ENCODE measurements at regions not wholly inside any gene's neighbourhood (a gene's known extent, or its start where the extent isn't known, plus 50 kb on each side); places are given as distances from the start of the nearest gene placed in this dataset.
"Not testable (repeated sequence)": the region's sequence is repeated elsewhere in the genome, so short reads cannot be mapped to it uniquely, and the experiment has no call there.

- DNase-seq (ENCODE audit: low spot score) = no peak
Measured at GRCh38 chr15:56811586-56811985, 78.3 kb upstream of the ZNF280D start.

GRCh38 chr15:56808160-56808559 is 74.9 kb upstream of the ZNF280D start:
- DNase-seq (ENCODE audit: low spot score) = no peak

- no peak for DNase-seq (ENCODE audit: low spot score)
Measured at GRCh38 chr15:56806148-56806536, 72.8 kb upstream of the ZNF280D start.

GRCh38 chr15:56805466-56806147 is 72.3 kb upstream of the ZNF280D start:
- peak; percentile 70 for DNase-seq (ENCODE audit: low spot score)

GRCh38 chr15:56804938-56805337 is 71.6 kb upstream of the ZNF280D start:
- DNase-seq (ENCODE audit: low spot score) = no peak

GRCh38 chr15:56804279-56804678 is 71.0 kb upstream of the ZNF280D start:
- no peak for DNase-seq (ENCODE audit: low spot score)

GRCh38 chr15:56802161-56802560 is 68.9 kb upstream of the ZNF280D start:
- no peak for DNase-seq (ENCODE audit: low spot score)

GRCh38 chr15:56798639-56799038 is 65.3 kb upstream of the ZNF280D start:
- DNase-seq (ENCODE audit: low spot score) = peak; percentile 58

- DNase-seq (ENCODE audit: low spot score) = no peak
Measured at GRCh38 chr15:56797720-56798275, 64.5 kb upstream of the ZNF280D start.

GRCh38 chr15:56795502-56795901 is 62.2 kb upstream of the ZNF280D start:
- no peak for DNase-seq (ENCODE audit: low spot score)

GRCh38 chr15:56794553-56795329 is 61.4 kb upstream of the ZNF280D start:
- DNase-seq (ENCODE audit: low spot score) = no peak

GRCh38 chr15:56794165-56794552 is 60.9 kb upstream of the ZNF280D start:
- DNase-seq (ENCODE audit: low spot score) = no peak

GRCh38 chr15:56792211-56792610 is 58.9 kb upstream of the ZNF280D start:
- no peak for DNase-seq (ENCODE audit: low spot score)

GRCh38 chr15:56791521-56791920 is 58.2 kb upstream of the ZNF280D start:
- DNase-seq (ENCODE audit: low spot score) = not testable (repeated sequence)

- DNase-seq (ENCODE audit: low spot score) = no peak
Measured at GRCh38 chr15:56788359-56788758, 55.0 kb upstream of the ZNF280D start.

GRCh38 chr15:56786966-56787365 is 53.7 kb upstream of the ZNF280D start:
- DNase-seq (ENCODE audit: low spot score) = no peak

- no peak for DNase-seq (ENCODE audit: low spot score)
Measured at GRCh38 chr15:56783857-56784661, 50.8 kb upstream of the ZNF280D start.

GRCh38 chr15:56783156-56783856 is 50.0 kb upstream of the ZNF280D start:
- DNase-seq (ENCODE audit: low spot score) = no peak

All from kidney tubule cell (primary cell).